Esophagus squamous epithelium (tissue), 4 donors: ENCODE measurements at regions not wholly inside any gene's neighbourhood (a gene's known extent, or its start where the extent isn't known, plus 50 kb on each side); places are given as distances from the start of the nearest gene placed in this dataset.

Experiments
- POLR2A ChIP-seq, 4 donors: fragments of 450-650 bp; IDR thresholded peaks; one replicate each; pipeline ENCODE4 v1.6.1; 2017; ENCODE audit warnings: antibody characterized with exemption in 4 of 4, mild to moderate bottlenecking in 4 of 4, moderate library complexity in 3 of 4
- TF ChIP-seq, protein P1 (sequence below), 6 experiments: fragments of 450-650 bp in 4 of 6; fragments of 200-600 bp in 2 of 6; sonication (generic) in 2 of 6; IDR thresholded peaks; one replicate each; pipeline ENCODE4 v1.5.1; 2016 to 2019; ENCODE audit warnings: antibody characterized with exemption in 6 of 6, mild to moderate bottlenecking in 4 of 6, moderate library complexity in 4 of 6

DNA sequence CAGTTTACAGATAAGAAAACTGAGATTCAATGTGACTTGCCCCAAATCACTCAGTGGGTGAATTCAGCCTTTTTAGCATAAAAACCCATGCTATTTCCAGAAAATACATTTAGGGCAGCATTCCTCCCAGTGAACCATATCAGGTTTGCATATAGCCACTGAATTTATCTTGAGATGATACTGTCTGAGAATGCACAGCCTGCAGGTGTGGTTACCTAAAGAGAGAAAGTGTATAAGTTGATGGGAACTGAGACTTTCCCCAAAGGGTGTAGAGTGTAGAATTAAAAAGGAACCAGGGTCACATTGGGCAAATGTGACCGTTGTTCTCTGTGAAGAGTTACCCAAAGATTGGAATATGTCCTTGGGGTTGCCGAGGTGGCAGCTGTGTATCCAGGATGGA lies 100.0 kb upstream of the PIK3R1 start:
- TF ChIP-seq, protein P1, sequence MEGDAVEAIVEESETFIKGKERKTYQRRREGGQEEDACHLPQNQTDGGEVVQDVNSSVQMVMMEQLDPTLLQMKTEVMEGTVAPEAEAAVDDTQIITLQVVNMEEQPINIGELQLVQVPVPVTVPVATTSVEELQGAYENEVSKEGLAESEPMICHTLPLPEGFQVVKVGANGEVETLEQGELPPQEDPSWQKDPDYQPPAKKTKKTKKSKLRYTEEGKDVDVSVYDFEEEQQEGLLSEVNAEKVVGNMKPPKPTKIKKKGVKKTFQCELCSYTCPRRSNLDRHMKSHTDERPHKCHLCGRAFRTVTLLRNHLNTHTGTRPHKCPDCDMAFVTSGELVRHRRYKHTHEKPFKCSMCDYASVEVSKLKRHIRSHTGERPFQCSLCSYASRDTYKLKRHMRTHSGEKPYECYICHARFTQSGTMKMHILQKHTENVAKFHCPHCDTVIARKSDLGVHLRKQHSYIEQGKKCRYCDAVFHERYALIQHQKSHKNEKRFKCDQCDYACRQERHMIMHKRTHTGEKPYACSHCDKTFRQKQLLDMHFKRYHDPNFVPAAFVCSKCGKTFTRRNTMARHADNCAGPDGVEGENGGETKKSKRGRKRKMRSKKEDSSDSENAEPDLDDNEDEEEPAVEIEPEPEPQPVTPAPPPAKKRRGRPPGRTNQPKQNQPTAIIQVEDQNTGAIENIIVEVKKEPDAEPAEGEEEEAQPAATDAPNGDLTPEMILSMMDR (IDR thresholded peaks at IDR 0.05), result no peak
- no peak for TF ChIP-seq POLR2A (IDR thresholded peaks at IDR 0.05)
